NT2/D1 (cell line): ENCODE measurements at regions not wholly inside any gene's neighbourhood (a gene's known extent, or its start where the extent isn't known, plus 50 kb on each side); places are given as distances from the start of the nearest gene placed in this dataset.

ENCODE experiments used
- SUZ12 ChIP-seq: IDR thresholded peaks from 2 replicates; pipeline ENCODE4 v1.6.1; 2011; ENCODE audit not compliant: insufficient read length, insufficient read depth; ENCODE audit errors: extremely low read depth
- YY1 ChIP-seq: IDR thresholded peaks from 2 replicates; pipeline ENCODE4 v1.6.1; 2011; ENCODE audit not compliant: insufficient read length, insufficient read depth

DNA sequence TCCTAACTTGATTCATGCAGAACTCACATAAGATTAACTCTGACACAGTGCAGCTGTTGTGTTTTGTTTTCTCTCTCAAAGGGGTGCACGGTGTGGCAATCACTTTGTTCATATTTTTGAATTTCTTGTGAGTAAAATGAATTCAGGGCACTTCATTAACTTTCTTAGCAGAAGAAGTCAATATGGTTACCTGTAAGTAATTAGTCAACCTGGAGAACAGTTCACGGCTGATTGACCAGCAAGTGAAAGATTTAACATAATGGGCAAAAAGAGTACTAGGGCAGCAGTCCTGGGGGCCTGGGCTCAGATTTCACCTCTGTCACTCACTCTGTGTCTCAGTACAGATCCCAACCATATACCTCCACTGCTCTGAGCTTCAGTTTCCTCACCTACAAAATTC lies 102.4 kb upstream of the SPTLC3 start:
- TF ChIP-seq YY1: no peak
- no peak for TF ChIP-seq SUZ12
